Neural progenitor cell (in vitro differentiated cells): ENCODE measurements at regions not wholly inside any gene's neighbourhood (a gene's known extent, or its start where the extent isn't known, plus 50 kb on each side); places are given as distances from the start of the nearest gene placed in this dataset.

Experiments used
- DNase-seq: peaks from one replicate; pipeline ENCODE4 v3.0.0-alpha.2; 2016; ENCODE audit warnings: low spot score
- H2AFZ ChIP-seq: fragments of 200-600 bp; sonication (generic); replicated peaks from 2 replicates; pipeline ENCODE4 v1.6.1; 2016; ENCODE audit warnings: antibody characterized with exemption
- H3F3A ChIP-seq: fragments of 200-600 bp; sonication (generic); 2 replicates; pipeline ENCODE4 v1.6.1; 2016; ENCODE audit warnings: antibody characterized with exemption, low read depth
- H3K27ac ChIP-seq: fragments of 200-600 bp; sonication (generic); 2 replicates; pipeline ENCODE4 v1.5.1; 2016; ENCODE audit warnings: mild to moderate bottlenecking
- H3K27me3 ChIP-seq: fragments of 200-600 bp; sonication (generic); 2 replicates; pipeline ENCODE4 v1.6.1; 2016; ENCODE audit warnings: mild to moderate bottlenecking, moderate library complexity
- H3K36me3 ChIP-seq: fragments of 200-600 bp; sonication (generic); 2 replicates; pipeline ENCODE4 v1.5.1; 2016
- H3K4me1 ChIP-seq: fragments of 200-600 bp; sonication (generic); 2 replicates; pipeline ENCODE4 v1.6.1; 2016; ENCODE audit warnings: mixed run types
- H3K4me2 ChIP-seq: fragments of 200-600 bp; sonication (generic); 2 replicates; pipeline ENCODE4 v1.6.1; 2016
- H3K4me3 ChIP-seq: fragments of 200-600 bp; sonication (generic); 2 replicates; pipeline ENCODE4 v1.5.1; 2016
- H3K79me2 ChIP-seq: fragments of 200-600 bp; sonication (generic); 2 replicates; pipeline ENCODE4 v1.6.1; 2016; ENCODE audit warnings: low read depth
- H3K9ac ChIP-seq: fragments of 200-600 bp; sonication (generic); 2 replicates; pipeline ENCODE4 v1.6.1; 2016
- H3K9me3 ChIP-seq: fragments of 200-600 bp; sonication (generic); 2 replicates; pipeline ENCODE4 v1.5.1; 2016; ENCODE audit warnings: low read depth
- H4K20me1 ChIP-seq: fragments of 200-600 bp; sonication (generic); 2 replicates; pipeline ENCODE4 v1.6.1; 2016; ENCODE audit warnings: low read depth
- H3K27ac Mint-ChIP-seq: 3 replicates; pipeline ENCODE4 v1.8.0; 2021; ENCODE audit warnings: mixed read lengths
- H3K27me3 Mint-ChIP-seq: 2 replicates; pipeline ENCODE4 v1.8.0; 2022; ENCODE audit warnings: low read depth, mild to moderate bottlenecking, inconsistent platforms, moderate library complexity, mixed read lengths; ENCODE audit not compliant: insufficient read depth
- H3K36me3 Mint-ChIP-seq: 3 replicates; pipeline ENCODE4 v1.8.0; 2021; ENCODE audit warnings: mixed read lengths
- H3K4me1 Mint-ChIP-seq: 3 replicates; pipeline ENCODE4 v1.8.0; 2021; ENCODE audit warnings: mixed read lengths
- H3K4me3 Mint-ChIP-seq: 3 replicates; pipeline ENCODE4 v1.8.0; 2021; ENCODE audit warnings: mild to moderate bottlenecking, moderate library complexity, mixed read lengths
- H3K9me3 Mint-ChIP-seq: 3 replicates; pipeline ENCODE4 v1.8.0; 2020; ENCODE audit warnings: mixed read lengths
- CTCF ChIP-seq: fragments of 200-600 bp; sonication (generic); IDR thresholded peaks from 2 replicates; pipeline ENCODE4 v1.5.1; 2017; ENCODE audit warnings: antibody characterized with exemption, mild to moderate bottlenecking
- EZH2 ChIP-seq: fragments of 200-600 bp; sonication (generic); IDR thresholded peaks from 2 replicates; pipeline ENCODE4 v1.6.1; 2017; ENCODE audit warnings: antibody characterized with exemption, mild to moderate bottlenecking, moderate library complexity
- EZH2phosphoT487 ChIP-seq: fragments of 200-600 bp; sonication (generic); IDR thresholded peaks from 2 replicates; pipeline ENCODE4 v1.6.1; 2017; ENCODE audit warnings: antibody characterized with exemption

DNA sequence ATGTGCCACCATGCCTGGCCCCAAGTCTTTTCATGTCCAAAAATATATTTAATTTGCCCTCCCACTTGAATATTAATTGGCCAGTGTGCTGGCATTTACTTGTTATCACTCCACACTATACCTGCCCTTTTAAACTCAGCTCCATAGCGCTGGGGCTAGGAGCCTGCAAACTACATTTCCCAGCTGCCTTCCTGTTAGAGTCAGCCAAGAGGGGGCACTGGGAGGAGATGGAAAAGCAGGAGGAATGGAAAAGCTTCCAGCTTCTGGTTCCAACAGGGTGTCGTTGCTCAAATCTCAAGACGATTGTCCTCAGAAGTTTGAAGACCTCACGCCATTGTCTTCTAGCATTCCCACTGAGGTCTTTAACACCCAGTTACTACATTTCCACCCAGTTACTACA lies 315.5 kb downstream of the BCOR start:
- Histone ChIP-seq H3K36me3 (no peaks in the 10 kb centered on the region), H3K4me2 (no peak overlapping the region), H3K9ac (no peak overlapping the region), H3F3A (peaks cover 3% of the 10 kb centered on the region), H3K27ac (no peak overlapping the region), H3K9me3 (no peaks in the 10 kb centered on the region), H3K4me3 (no peak overlapping the region), H4K20me1 (no peaks in the 10 kb centered on the region), H3K79me2 (no peaks in the 10 kb centered on the region), H2AFZ (no peak overlapping the region), H3K27me3 (no peaks in the 10 kb centered on the region), H3K4me1 (no peaks in the 10 kb centered on the region)
- TF ChIP-seq CTCF, result no peak
- no peak for TF ChIP-seq EZH2phosphoT487
- TF ChIP-seq EZH2, result no peak
- H3K27ac Mint-ChIP-seq, result no peak overlapping the region
- no peaks in the 10 kb centered on the region for H3K36me3 Mint-ChIP-seq
- DNase-seq, result peak; percentile 23
- no peak overlapping the region for H3K4me3 Mint-ChIP-seq
- peaks cover 7% of the 10 kb centered on the region for H3K27me3 Mint-ChIP-seq
- H3K4me1 Mint-ChIP-seq, result peaks cover 10% of the 10 kb centered on the region
- peaks cover 31% of the 10 kb centered on the region for H3K9me3 Mint-ChIP-seq

GRCh38 chrX:39787999-39788398 lies 309.8 kb downstream of the BCOR start:
- Mint-ChIP-seq H3K27ac (no peak overlapping the region), H3K36me3 (no peaks in the 10 kb centered on the region), H3K4me1 (no peaks in the 10 kb centered on the region), H3K9me3 (peaks cover 23% of the 10 kb centered on the region), H3K4me3 (no peak overlapping the region), H3K27me3 (peaks cover 2% of the 10 kb centered on the region)
- Histone ChIP-seq H2AFZ (no peak overlapping the region), H3K27me3 (no peaks in the 10 kb centered on the region), H3K4me2 (no peak overlapping the region), H3K9me3 (no peaks in the 10 kb centered on the region), H3K36me3 (no peaks in the 10 kb centered on the region), H4K20me1 (no peaks in the 10 kb centered on the region), H3K4me3 (no peak overlapping the region), H3K4me1 (no peaks in the 10 kb centered on the region), H3F3A (no peaks in the 10 kb centered on the region), H3K79me2 (no peaks in the 10 kb centered on the region), H3K9ac (no peak overlapping the region), H3K27ac (no peak overlapping the region)
- no peak for TF ChIP-seq EZH2
- no peak for TF ChIP-seq CTCF
- TF ChIP-seq EZH2phosphoT487, result no peak
- no peak for DNase-seq

DNA sequence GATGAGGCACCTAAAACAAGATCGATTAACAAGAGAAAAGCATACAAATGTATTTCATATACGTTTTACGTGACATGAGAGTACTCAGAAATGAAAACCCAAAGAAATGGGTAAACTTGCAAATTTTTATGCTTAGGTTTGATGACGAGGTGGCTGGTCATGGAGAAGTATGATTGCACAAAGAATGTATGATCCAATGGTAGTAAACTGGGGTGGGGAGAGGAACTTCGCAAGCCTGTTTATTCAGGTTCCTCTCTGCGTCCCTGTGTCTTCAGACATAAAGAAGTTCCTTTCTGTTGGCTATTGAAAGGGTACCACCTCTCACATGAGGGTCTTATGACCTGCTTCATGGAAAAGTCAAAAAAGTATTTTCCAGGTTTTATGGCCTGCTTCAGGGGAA lies 309.2 kb downstream of the BCOR start:
- no peaks in the 10 kb centered on the region for H3K4me1 Mint-ChIP-seq
- Histone ChIP-seq H3K36me3 (no peaks in the 10 kb centered on the region), H2AFZ (no peak overlapping the region), H3K9me3 (no peaks in the 10 kb centered on the region), H3K27ac (no peak overlapping the region), H3K4me1 (no peaks in the 10 kb centered on the region), H3K79me2 (no peaks in the 10 kb centered on the region), H3K4me3 (no peak overlapping the region), H3K27me3 (no peaks in the 10 kb centered on the region), H3K4me2 (no peak overlapping the region), H3F3A (peaks cover 3% of the 10 kb centered on the region), H3K9ac (no peak overlapping the region), H4K20me1 (no peaks in the 10 kb centered on the region)
- peaks cover 23% of the 10 kb centered on the region for H3K9me3 Mint-ChIP-seq
- no peaks in the 10 kb centered on the region for H3K36me3 Mint-ChIP-seq
- peaks cover 2% of the 10 kb centered on the region for H3K27me3 Mint-ChIP-seq
- H3K4me3 Mint-ChIP-seq, result no peak overlapping the region
- no peak for TF ChIP-seq CTCF
- H3K27ac Mint-ChIP-seq, result no peak overlapping the region
- DNase-seq, result no peak

DNA sequence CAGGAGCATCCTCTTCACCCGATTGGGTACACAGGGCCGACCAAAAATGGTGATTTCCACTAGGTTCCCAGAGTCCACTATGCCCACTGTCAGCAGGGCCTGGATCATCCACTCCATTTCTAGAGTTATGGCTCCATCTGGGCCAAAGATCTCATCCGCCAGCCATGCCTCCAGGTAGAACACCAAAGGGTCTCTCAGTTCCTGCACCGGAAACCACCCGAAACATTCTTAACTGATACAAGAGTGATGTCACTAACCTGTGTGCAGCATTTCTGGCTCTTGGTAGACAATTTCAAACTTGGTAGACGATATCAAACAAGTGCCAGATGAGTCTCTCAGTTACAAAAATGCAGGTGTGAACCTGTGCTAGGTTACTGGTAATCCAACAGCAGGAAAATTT lies 306.1 kb downstream of the BCOR start:
- Histone ChIP-seq H3K9ac (no peak overlapping the region), H3K79me2 (no peaks in the 10 kb centered on the region), H3K27ac (no peak overlapping the region), H3K27me3 (no peaks in the 10 kb centered on the region), H2AFZ (no peak overlapping the region), H3K9me3 (no peaks in the 10 kb centered on the region), H3K36me3 (no peaks in the 10 kb centered on the region), H3K4me2 (no peak overlapping the region), H3F3A (peaks cover 27% of the 10 kb centered on the region), H3K4me1 (peaks cover 23% of the 10 kb centered on the region), H4K20me1 (no peaks in the 10 kb centered on the region), H3K4me3 (no peak overlapping the region)
- DNase-seq, result no peak
- H3K4me3 Mint-ChIP-seq, result no peak overlapping the region
- H3K36me3 Mint-ChIP-seq, result no peaks in the 10 kb centered on the region
- peaks cover 23% of the 10 kb centered on the region for H3K9me3 Mint-ChIP-seq
- no peak overlapping the region for H3K27ac Mint-ChIP-seq
- peaks cover 14% of the 10 kb centered on the region for H3K4me1 Mint-ChIP-seq
- H3K27me3 Mint-ChIP-seq, result no peaks in the 10 kb centered on the region
- no peak for TF ChIP-seq EZH2
- no peak for TF ChIP-seq EZH2phosphoT487
